ENCODE measurements at regions not wholly inside any gene's neighbourhood (a gene's known extent, or its start where the extent isn't known, plus 50 kb on each side); places are given as distances from the start of the nearest gene placed in this dataset.

DNA sequence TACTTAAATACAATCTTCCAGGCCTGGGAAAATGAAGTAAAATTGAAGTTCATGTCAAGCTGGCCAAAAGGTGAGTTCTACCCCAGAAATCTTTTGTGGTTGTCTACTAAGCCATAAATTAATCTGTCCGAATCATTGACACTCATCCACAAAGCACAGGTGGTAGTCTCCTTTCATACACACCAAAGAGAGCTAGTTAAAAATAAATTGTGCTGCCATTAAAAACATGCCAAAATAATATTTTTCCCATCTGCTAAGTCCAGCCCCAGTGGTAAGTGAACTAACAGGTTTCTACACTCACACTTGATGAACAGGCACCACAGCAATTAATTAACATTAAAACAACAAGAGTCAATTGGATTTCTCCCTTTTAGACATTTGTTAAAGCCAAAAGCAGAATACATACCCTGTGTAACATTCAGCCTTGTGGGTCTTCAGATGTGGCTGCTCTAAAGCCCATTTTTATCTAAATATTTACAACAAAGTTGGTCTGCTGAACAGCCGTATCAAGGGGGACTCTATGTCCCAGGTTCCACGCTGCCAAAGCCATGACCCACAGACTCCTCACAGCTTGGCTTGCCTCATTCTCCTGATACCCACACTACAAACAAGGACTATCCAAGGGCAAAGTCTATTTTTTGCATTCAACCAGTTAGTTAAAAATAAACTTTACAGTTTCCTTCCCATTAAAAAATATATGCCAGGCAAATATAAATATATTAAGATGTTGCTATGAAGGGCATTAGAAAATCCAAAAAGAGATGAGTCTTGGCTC lies 490.4 kb downstream of the BMP2 start:
- TF ChIP-seq, protein P1, sequence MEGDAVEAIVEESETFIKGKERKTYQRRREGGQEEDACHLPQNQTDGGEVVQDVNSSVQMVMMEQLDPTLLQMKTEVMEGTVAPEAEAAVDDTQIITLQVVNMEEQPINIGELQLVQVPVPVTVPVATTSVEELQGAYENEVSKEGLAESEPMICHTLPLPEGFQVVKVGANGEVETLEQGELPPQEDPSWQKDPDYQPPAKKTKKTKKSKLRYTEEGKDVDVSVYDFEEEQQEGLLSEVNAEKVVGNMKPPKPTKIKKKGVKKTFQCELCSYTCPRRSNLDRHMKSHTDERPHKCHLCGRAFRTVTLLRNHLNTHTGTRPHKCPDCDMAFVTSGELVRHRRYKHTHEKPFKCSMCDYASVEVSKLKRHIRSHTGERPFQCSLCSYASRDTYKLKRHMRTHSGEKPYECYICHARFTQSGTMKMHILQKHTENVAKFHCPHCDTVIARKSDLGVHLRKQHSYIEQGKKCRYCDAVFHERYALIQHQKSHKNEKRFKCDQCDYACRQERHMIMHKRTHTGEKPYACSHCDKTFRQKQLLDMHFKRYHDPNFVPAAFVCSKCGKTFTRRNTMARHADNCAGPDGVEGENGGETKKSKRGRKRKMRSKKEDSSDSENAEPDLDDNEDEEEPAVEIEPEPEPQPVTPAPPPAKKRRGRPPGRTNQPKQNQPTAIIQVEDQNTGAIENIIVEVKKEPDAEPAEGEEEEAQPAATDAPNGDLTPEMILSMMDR (IDR thresholded peaks at IDR 0.05) = no peak
- TF ChIP-seq POLR2AphosphoS5 (IDR thresholded peaks at IDR 0.05) (no peak), POLR2A (IDR thresholded peaks at IDR 0.05) (no peak)
